Ishikawa (cell line): ENCODE measurements at regions not wholly inside any gene's neighbourhood (a gene's known extent, or its start where the extent isn't known, plus 50 kb on each side); places are given as distances from the start of the nearest gene placed in this dataset.

Source experiments
- EGR1 ChIP-seq: IDR thresholded peaks from 2 replicates; pipeline ENCODE4 v1.6.1; 2012
- EP300 ChIP-seq: IDR thresholded peaks from 2 replicates; pipeline ENCODE4 v1.6.1; 2012; ENCODE audit warnings: borderline replicate concordance
- FOXM1 ChIP-seq: IDR thresholded peaks from 2 replicates; pipeline ENCODE4 v1.6.1; 2012; ENCODE audit warnings: low read depth, borderline replicate concordance
- RAD21 ChIP-seq: IDR thresholded peaks from 2 replicates; pipeline ENCODE4 v1.6.1; 2012; ENCODE audit warnings: low read depth
- USF1 ChIP-seq: IDR thresholded peaks from 2 replicates; pipeline ENCODE4 v1.6.1; 2012
- TF ChIP-seq, protein P1 (sequence below): IDR thresholded peaks from 2 replicates; pipeline ENCODE4 v1.6.1; 2012
- TF ChIP-seq, protein P2 (sequence below): IDR thresholded peaks from 2 replicates; pipeline ENCODE4 v1.6.1; 2012; ENCODE audit warnings: low read depth, mild to moderate bottlenecking

GRCh38 chr3:78529601-78530000, 1238.2 kb downstream of the ROBO1 start:
- TF ChIP-seq, protein P1, sequence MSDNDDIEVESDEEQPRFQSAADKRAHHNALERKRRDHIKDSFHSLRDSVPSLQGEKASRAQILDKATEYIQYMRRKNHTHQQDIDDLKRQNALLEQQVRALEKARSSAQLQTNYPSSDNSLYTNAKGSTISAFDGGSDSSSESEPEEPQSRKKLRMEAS = no peak
- TF ChIP-seq RAD21 = no peak
- TF ChIP-seq FOXM1 = no peak
- TF ChIP-seq EGR1 = no peak
- TF ChIP-seq, protein P2, sequence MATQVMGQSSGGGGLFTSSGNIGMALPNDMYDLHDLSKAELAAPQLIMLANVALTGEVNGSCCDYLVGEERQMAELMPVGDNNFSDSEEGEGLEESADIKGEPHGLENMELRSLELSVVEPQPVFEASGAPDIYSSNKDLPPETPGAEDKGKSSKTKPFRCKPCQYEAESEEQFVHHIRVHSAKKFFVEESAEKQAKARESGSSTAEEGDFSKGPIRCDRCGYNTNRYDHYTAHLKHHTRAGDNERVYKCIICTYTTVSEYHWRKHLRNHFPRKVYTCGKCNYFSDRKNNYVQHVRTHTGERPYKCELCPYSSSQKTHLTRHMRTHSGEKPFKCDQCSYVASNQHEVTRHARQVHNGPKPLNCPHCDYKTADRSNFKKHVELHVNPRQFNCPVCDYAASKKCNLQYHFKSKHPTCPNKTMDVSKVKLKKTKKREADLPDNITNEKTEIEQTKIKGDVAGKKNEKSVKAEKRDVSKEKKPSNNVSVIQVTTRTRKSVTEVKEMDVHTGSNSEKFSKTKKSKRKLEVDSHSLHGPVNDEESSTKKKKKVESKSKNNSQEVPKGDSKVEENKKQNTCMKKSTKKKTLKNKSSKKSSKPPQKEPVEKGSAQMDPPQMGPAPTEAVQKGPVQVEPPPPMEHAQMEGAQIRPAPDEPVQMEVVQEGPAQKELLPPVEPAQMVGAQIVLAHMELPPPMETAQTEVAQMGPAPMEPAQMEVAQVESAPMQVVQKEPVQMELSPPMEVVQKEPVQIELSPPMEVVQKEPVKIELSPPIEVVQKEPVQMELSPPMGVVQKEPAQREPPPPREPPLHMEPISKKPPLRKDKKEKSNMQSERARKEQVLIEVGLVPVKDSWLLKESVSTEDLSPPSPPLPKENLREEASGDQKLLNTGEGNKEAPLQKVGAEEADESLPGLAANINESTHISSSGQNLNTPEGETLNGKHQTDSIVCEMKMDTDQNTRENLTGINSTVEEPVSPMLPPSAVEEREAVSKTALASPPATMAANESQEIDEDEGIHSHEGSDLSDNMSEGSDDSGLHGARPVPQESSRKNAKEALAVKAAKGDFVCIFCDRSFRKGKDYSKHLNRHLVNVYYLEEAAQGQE = no peak
- TF ChIP-seq USF1 = no peak
- TF ChIP-seq EP300 = no peak
